HAP-1 (cell line): ENCODE measurements at regions not wholly inside any gene's neighbourhood (a gene's known extent, or its start where the extent isn't known, plus 50 kb on each side); places are given as distances from the start of the nearest gene placed in this dataset.

Source experiments
- DNase-seq, 2 experiments: peaks; one replicate each; pipeline ENCODE4 v3.0.0-alpha.2; 2016 to 2020; ENCODE audit warnings: low spot score in 2 of 2
- H3K27me3 ChIP-seq: fragments of 250-450 bp; sonication (Bioruptor Pico); 2 replicates; pipeline ENCODE4 v1.5.1; 2020; ENCODE audit warnings: low read depth, mild to moderate bottlenecking, moderate library complexity
- H3K36me3 ChIP-seq: fragments of 250-450 bp; sonication (Bioruptor Pico); replicated peaks from 2 replicates; pipeline ENCODE4 v1.5.1; 2020; ENCODE audit warnings: mild to moderate bottlenecking
- H3K4me1 ChIP-seq: fragments of 250-450 bp; sonication (Bioruptor Pico); 2 replicates; pipeline ENCODE4 v1.5.1; 2020; ENCODE audit warnings: mild to moderate bottlenecking
- H3K4me3 ChIP-seq: fragments of 250-450 bp; sonication (Bioruptor Pico); 2 replicates; pipeline ENCODE4 v1.5.1; 2020; ENCODE audit warnings: mild to moderate bottlenecking, moderate library complexity
- H3K9me3 ChIP-seq: fragments of 250-450 bp; sonication (Bioruptor Pico); 2 replicates; pipeline ENCODE4 v1.5.1; 2020; ENCODE audit warnings: mild to moderate bottlenecking, moderate library complexity
- in situ Hi-C: fragments of 300-500 bp; cut with MboI; formaldehyde crosslinking; loops from 3 replicates; pipeline ENCODE4 v1.14.3; 2020; ENCODE audit warnings: low sequenced_read_pairs, inconsistent platforms, mixed read lengths

DNA sequence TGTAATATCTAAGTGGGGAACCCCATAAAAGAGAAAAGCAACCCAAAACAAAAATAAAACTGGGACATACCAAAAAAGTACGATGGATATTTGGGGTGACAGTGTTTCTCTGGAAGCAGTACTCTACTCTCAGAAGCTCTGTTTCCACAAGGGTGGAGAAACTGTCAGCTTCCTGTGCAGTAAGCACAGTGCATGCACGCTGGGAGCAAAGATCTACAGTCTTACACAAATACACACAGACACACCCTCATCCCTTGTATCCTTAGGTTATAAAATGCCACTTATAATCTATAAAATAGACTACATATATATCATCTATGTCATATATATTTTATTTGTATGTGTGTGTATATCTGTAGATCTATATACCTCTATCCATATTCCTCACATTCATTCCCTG is 225.8 kb upstream of the SOX5 start:
- Histone ChIP-seq H3K4me1 (peaks cover 10% of the 10 kb centered on the region), H3K4me3 (no peak overlapping the region), H3K27me3 (no peaks in the 10 kb centered on the region), H3K9me3 (no peaks in the 10 kb centered on the region), H3K36me3 (no peaks in the 10 kb centered on the region)
- no peak for DNase-seq
- in situ Hi-C loops: no loop called here

GRCh38 chr12:24173067-24173466 is 223.6 kb upstream of the SOX5 start:
- in situ Hi-C loops: no loop called here
- Histone ChIP-seq H3K36me3 (no peaks in the 10 kb centered on the region), H3K9me3 (no peaks in the 10 kb centered on the region), H3K4me1 (peaks cover 10% of the 10 kb centered on the region), H3K4me3 (no peak overlapping the region), H3K27me3 (no peaks in the 10 kb centered on the region)
- DNase-seq: no peak

- no peaks in the 10 kb centered on the region for H3K9me3 ChIP-seq
- peaks cover 10% of the 10 kb centered on the region for H3K4me1 ChIP-seq
- no peak overlapping the region for H3K4me3 ChIP-seq
- no peaks in the 10 kb centered on the region for H3K36me3 ChIP-seq
- H3K27me3 ChIP-seq: no peaks in the 10 kb centered on the region
- in situ Hi-C loops: no loop called here
- DNase-seq: no peak
These were observed 223.2 kb upstream of the SOX5 start for GRCh38 chr12:24172773-24173066.

GRCh38 chr12:24172031-24172772 is 222.7 kb upstream of the SOX5 start:
- peak; percentile 67 to 70 for DNase-seq
- H3K27me3 ChIP-seq: no peaks in the 10 kb centered on the region
- no peak overlapping the region for H3K4me3 ChIP-seq
- H3K9me3 ChIP-seq: no peaks in the 10 kb centered on the region
- in situ Hi-C loops: no loop called here
- H3K36me3 ChIP-seq: no peaks in the 10 kb centered on the region
- peaks cover 10% of the 10 kb centered on the region for H3K4me1 ChIP-seq

- Histone ChIP-seq H3K9me3 (no peaks in the 10 kb centered on the region), H3K4me3 (no peak overlapping the region), H3K36me3 (no peaks in the 10 kb centered on the region), H3K27me3 (no peaks in the 10 kb centered on the region), H3K4me1 (no peaks in the 10 kb centered on the region)
- in situ Hi-C loops: no loop called here
- DNase-seq: no peak
These were observed 205.6 kb upstream of the SOX5 start for GRCh38 chr12:24155042-24155441.

DNA sequence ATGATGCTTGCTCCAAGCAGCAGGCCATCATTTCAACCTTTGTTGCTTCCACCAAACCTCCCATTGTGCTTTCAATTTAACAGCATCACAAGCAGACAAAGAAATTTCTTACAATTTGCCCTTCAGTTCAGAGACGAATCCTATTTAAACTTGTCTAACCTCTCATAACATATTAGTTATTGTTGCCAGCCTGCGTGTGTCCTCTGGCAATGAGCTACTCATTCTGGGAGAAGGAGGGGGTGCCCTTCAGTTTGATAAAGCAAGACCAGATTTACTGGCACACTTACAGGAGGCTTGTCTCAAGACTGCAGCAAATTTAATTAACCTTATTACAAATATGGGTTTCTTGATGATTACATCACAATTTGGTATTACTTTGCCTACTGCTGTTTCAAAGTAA is 203.6 kb upstream of the SOX5 start:
- Histone ChIP-seq H3K27me3 (no peaks in the 10 kb centered on the region), H3K4me1 (no peaks in the 10 kb centered on the region), H3K9me3 (no peaks in the 10 kb centered on the region), H3K36me3 (no peaks in the 10 kb centered on the region), H3K4me3 (no peak overlapping the region)
- DNase-seq: no peak
- in situ Hi-C loops: no loop called here

DNA sequence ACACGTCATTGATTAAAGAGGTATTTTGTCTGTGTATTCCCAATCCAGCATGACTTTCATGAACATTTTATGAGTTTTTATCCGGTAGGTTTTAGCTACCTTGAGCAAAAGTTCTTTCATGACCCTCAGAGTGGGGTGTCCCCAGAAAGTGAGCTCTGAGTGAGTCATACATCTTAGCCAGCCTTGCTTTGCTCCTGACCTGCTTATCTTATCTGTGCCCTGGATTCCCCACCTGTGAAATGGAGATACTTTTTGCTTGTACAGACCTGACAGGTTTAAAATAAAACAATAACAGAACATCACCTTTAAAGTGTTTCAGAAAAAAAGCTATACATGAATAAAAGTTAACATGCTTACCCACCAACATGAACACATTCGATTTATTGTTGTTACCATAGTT is 202.8 kb upstream of the SOX5 start:
- H3K9me3 ChIP-seq: no peaks in the 10 kb centered on the region
- no peak for DNase-seq
- H3K36me3 ChIP-seq: no peaks in the 10 kb centered on the region
- H3K4me1 ChIP-seq: no peaks in the 10 kb centered on the region
- in situ Hi-C loops: no loop called here
- H3K4me3 ChIP-seq: no peak overlapping the region
- H3K27me3 ChIP-seq: no peaks in the 10 kb centered on the region

DNA sequence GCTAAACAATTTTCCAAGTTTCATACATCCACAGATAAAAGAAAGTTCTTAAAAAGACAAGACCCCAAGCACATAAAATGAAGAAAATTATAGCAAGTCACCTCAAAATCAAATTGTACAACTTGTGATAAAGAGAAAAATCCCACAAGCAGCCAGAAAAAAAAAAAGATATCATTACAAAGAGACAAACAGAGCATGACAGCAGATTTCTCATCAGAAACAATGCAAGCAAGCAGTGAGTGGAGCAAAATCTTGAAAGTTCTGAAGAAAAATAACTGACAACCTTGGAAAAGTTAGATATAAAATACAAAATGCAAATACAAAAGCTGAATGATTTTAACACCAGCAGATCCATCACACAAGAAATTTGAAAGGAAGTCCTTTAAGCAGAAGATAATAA is 194.5 kb upstream of the SOX5 start:
- in situ Hi-C loops: no loop called here
- DNase-seq: no peak
- H3K27me3 ChIP-seq: no peaks in the 10 kb centered on the region
- no peak overlapping the region for H3K4me3 ChIP-seq
- H3K4me1 ChIP-seq: no peaks in the 10 kb centered on the region
- H3K9me3 ChIP-seq: peaks cover 4% of the 10 kb centered on the region
- no peaks in the 10 kb centered on the region for H3K36me3 ChIP-seq

GRCh38 chr12:24139035-24139434 is 189.6 kb upstream of the SOX5 start:
- Histone ChIP-seq H3K27me3 (no peaks in the 10 kb centered on the region), H3K36me3 (no peaks in the 10 kb centered on the region), H3K9me3 (peaks cover 4% of the 10 kb centered on the region), H3K4me3 (no peak overlapping the region), H3K4me1 (no peaks in the 10 kb centered on the region)
- no peak for DNase-seq
- in situ Hi-C loops: no loop called here

- DNase-seq: no peak
- H3K4me3 ChIP-seq: no peak overlapping the region
- no peaks in the 10 kb centered on the region for H3K9me3 ChIP-seq
- H3K4me1 ChIP-seq: no peaks in the 10 kb centered on the region
- H3K36me3 ChIP-seq: no peaks in the 10 kb centered on the region
- H3K27me3 ChIP-seq: no peaks in the 10 kb centered on the region
- in situ Hi-C loops: no loop called here
These were observed 188.6 kb upstream of the SOX5 start for GRCh38 chr12:24138041-24138440.

DNA sequence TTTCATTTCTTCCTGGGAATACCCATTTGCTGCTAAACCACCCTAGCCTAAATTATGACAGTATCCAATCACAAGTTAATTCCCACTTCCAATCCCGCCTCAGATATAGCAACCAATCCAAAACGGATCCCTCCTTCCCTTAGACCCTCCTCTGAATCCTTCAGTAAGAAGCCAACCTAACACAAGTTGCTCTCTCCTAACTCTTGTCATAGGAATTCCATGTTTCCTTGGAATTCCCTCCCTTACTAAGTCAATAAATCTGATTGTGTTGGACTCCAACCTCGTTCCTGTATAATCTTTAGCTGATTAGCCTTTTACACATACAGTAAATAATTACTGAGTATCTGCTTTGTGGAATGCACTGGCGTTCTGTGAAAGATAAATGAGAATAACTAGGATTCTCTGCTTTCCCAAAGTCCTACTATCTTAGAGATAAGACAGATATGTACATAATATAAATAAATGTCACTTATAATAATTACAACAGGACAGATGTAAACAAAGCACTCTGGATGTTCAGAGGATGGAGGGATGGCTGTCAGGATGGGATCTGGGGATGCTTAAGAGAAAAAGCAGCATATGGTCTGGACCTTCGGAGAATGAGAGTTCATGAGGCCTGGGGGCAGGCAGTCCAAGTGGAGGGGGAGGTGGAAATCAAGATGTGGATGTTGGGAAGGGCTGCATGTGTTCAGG is 185.8 kb upstream of the SOX5 start:
- Histone ChIP-seq H3K9me3 (no peaks in the 10 kb centered on the region), H3K4me3 (no peak overlapping the region), H3K27me3 (no peaks in the 10 kb centered on the region), H3K36me3 (no peaks in the 10 kb centered on the region), H3K4me1 (no peaks in the 10 kb centered on the region)
- in situ Hi-C loops: no loop called here
- no peak for DNase-seq

DNA sequence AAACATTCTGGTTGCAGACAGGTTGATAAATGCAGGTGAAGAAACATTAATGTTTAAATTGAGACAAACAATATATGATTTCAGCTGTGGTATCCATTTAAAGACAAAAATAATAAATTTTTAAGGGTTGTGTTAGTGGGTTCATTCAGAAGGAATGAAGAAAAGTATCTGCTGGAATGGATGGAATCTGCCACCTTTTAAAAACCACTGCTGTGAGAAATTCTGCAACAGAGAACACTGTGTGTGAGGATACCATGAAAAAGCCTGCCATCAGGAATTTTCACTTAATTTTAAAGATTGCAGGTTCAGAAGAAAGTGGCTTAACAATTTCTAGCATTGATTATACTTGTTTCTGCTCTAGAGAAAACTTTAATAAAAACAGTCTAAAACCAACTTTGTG is 184.6 kb upstream of the SOX5 start:
- Histone ChIP-seq H3K36me3 (no peaks in the 10 kb centered on the region), H3K9me3 (no peaks in the 10 kb centered on the region), H3K4me1 (peaks cover 1% of the 10 kb centered on the region; the same call in 1 of the 2 replicates), H3K27me3 (no peaks in the 10 kb centered on the region), H3K4me3 (no peak overlapping the region)
- no peak for DNase-seq
- in situ Hi-C loops: no loop called here

DNA sequence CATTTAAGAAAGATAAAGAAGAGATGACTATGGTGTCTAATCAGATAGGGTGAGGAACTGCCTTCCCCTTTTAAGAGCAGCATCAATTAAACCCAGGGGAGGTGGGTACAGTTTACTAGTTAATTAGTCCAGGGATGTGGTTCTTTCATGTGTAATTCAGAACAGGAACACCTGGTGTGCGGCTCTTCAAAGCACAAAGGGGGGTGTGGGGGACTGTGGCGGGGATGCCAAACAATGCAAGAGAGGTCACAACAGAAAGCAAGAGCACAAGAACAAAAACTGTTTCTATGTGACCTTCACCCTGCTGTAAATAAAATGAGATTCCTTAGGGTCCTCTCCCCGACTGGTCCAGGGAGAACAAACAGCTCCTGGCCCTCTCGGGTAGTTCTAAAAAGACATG is 183.9 kb upstream of the SOX5 start:
- Histone ChIP-seq H3K27me3 (no peaks in the 10 kb centered on the region), H3K9me3 (no peaks in the 10 kb centered on the region), H3K4me1 (peaks cover 3% of the 10 kb centered on the region; the same call in 1 of the 2 replicates), H3K36me3 (no peaks in the 10 kb centered on the region), H3K4me3 (no peak overlapping the region)
- no peak for DNase-seq
- in situ Hi-C loops: no loop called here

DNA sequence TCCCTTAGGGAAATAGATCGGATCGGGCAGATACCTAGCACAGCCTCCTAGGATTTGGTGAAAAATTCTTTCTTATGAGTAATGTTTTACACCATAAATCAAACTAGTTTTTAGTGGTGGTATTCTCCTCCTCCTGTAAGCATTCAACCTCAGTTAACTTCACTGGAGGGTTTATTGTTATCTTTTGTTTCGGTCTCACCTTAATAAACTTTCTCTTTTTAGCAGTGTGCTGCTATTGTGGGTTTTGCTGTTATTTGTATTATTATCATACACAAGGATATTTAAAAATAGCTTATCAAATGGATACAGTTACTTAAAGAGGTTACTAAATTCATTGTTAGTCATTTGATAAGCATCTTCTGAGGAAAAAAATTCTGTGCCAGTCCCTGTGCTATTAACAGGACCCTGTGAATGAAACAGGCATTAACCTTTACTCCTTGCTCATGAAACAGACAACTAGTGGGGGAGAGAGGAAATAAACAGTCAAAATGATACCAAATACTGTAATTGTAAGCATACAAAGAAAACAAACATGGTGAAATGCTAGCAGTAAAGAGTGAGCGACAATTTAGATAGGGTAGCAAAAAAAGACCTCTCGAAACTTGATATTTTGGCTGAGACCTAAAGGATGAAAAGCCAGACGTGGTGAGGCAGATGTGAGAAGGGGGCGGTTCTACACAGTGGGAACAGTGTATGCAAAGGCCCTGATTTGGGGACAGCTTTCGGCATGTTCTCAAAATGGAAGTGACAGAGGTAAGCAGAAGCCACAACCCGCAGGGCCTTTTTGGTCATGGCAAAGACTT is 178.7 kb upstream of the SOX5 start:
- in situ Hi-C loops: no loop called here
- no peak for DNase-seq
- no peak overlapping the region for H3K4me3 ChIP-seq

More for the DNA sequence above, 178.7 kb upstream of the SOX5 start:
- Histone ChIP-seq H3K27me3 (no peaks in the 10 kb centered on the region), H3K36me3 (no peaks in the 10 kb centered on the region), H3K4me1 (peaks cover 3% of the 10 kb centered on the region; the same call in 1 of the 2 replicates), H3K9me3 (no peaks in the 10 kb centered on the region)
